HG03095 (cell line): ENCODE measurements at regions not wholly inside any gene's neighbourhood (a gene's known extent, or its start where the extent isn't known, plus 50 kb on each side); places are given as distances from the start of the nearest gene placed in this dataset.

Experiments used
- ATAC-seq: cut with Tn5 transposase; IDR thresholded peaks from one replicate; pipeline ENCODE4 v1.9.1; 2021; ENCODE audit warnings: moderate library complexity; ENCODE audit not compliant: unreplicated experiment

DNA sequence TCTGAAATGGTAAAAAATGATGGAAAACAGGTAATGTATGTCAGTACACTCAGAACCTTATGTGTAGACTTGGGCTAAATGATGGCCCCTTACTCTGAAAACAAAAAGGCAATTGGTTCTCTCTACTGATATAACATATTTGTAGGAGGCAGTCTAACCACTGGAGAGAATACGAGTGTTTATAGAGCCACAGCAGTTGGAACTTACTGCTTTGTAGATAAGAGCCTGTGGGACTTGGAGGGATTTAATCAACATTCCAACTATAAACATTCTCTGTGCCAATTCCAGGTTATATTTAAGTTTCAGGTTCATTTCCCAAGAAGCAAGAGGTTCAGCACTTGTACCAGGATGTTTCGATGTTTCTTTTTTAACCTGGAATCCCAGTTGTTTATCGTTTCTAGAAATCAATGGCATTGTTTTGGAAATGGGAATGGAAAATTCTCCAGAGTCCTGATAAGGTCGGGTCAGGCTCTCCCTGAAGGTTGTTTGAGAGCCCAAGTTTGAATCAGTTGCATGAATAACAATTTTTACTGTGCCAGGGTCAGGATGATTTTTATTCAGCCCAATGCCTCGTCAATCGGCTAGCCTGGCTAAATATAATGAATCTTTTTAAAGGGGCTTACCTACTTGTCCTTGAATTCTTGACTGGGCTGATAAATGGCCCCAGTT, 278.4 kb upstream of the FAM98A start:
- ATAC-seq, result no peak

DNA sequence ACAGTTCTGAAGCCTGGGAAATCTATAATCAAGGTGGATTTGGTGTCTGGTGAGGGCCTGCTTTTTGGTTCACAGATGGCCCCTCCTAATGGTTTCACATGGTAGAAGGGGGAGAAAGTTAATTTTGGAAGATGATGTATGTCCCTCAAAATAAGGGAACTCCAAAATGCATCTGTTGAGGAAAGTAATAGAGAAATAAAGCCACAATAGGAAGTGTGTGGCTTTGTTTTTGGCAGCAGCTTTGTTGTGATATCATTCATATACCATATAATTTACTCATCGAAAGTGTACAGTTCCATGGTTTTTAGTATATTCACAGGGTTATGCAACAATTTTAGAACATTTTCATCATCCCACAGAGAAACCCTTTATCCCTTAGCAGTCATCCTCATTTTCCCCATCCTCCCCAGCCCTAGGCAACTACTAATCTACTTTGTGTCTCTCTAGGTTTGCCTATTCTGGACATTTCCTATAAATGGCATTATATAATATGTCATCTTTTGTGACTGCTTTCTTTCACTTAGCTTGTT, 274.0 kb upstream of the FAM98A start:
- no peak for ATAC-seq

DNA sequence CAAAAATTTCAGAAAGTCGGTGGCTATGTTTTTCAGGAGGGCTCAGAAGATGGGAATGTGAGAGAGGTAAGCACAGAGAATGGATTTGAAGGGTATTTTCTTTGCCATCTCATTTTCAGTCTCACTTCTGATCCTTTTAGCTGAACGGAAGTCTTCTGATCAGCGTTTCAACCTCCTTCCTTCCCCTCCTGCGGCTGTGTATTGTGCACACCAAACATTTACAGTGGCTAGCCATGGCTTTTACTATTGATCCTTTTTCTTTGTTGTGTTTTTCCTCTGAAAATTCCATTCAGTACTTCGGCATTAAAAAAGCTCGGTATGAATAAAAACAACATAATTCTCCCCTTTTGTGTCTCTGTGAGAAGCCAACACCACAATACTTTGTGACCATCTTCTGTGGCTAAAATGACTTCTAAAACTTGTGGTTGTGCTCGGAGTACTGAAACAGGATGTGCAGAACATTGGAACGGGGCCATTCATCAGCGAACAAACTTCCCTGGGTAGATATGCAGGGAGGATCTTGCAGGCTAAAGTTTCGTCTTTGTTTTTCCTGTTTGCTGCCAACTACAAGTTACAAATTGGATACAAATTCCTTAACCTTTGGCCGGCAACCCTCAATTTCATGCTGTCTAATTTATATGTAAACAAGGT, 260.8 kb upstream of the FAM98A start:
- no peak for ATAC-seq

DNA sequence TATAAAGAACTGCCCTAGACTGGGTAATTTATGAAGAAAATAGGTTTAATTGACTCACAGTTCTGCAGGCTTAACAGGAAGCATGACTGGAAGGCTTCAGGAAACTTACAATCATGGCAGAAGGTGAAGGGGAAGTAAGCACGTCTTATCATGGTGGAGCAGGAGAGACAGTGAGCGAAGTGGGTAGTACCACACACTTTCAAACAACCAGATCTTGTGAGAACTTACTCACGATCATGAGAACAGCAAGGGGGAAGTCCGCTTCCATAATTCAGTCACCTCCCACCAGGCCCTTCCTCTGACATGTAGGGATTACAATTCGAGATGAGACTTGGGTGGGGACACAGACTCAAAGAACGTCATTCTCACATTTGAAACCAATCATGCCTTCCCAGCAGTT, 260.1 kb upstream of the FAM98A start:
- ATAC-seq, result no peak

DNA sequence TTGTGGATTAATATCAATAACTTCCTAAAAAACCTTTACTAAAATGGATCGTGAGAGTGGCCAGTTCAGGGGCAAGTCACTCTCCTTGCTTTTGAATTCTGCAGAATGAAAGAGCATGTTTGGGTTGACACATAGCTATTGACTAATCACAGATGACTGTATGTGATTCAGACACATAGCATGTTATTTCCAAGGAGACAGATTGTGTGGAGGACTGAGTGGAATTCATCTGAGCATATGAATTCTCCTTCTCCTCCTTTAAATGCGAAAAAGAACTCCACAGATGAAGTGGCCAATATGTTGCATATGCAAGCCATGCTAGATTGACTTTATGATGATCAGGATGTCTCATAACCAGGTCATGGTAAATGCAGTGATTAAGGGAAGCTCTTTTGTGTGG, 249.4 kb upstream of the FAM98A start:
- ATAC-seq, result no peak

DNA sequence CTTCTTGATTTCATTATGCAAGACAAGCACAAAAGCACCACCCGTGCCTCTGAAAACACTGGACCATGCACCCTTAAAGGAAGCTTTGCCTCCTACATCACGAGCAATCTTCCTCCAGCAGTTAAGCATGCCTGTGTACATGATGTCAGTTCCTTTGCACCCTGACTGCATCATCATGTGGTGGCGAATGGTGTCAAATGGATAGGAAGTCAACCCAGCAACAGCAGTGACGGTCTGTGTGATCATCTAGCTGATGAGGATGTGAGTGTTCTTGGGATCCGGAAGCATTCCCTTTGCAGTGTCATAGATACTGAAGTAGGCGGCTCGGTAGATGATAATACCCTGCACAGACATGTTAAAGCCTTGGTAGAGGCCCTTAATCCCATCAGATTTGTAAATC, 240.7 kb upstream of the FAM98A start:
- no peak for ATAC-seq

DNA sequence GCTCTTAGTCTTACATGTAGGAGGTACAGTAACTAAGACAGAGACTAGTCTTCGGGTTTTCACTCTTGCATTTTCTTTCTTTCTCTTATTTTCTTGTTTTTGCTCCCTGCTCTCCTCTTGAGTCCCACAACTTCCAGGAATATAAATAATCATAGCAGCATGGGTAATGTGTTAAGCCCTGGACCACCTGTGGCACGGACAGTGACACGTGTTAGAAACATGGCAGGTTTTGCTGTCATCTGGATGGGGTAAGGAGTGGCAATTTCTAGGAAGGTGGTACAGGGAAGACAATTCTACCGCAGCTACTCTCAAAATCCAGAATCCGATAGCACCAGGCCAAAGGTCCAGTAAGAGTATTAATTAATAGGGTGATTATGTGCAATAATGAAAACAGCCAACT, 237.5 kb upstream of the FAM98A start:
- no peak for ATAC-seq

DNA sequence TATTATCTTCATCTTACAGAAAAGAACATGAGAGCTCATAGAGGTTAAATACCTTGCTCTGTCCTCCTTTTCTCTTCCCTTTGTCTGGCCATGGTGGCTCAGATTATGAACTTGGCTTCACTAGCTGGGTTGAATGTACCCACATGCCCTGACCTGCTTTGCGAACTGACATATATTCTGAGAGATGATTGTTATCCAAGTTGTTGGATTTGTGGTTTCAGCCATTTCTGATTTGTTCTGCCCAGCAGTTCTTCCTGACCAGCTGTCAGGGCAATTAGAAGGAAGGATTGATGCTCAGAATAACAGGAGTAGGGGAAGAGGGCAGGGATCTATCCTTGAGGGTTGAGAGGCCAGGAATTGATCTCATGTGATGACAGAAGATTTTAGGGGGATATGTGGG, 236.8 kb upstream of the FAM98A start:
- ATAC-seq, result no peak

DNA sequence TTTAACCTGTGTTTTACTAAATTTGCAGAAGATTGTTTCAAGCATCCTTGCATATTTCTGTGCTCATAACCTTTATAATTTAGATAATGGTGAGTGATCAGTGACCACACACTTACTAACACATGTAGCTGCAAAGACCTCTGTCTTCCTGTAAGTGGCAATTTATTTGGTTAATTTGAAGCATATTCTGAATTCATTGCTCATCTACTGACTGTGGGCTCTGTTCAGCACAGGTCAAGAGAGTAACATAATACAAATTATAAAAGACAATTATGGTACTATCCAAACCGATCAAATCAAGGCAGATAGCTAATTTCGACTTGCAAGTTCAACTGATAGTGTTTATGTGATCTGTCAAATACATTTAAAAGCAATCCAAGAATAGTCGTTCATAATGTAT, 223.9 kb upstream of the FAM98A start:
- ATAC-seq, result no peak

DNA sequence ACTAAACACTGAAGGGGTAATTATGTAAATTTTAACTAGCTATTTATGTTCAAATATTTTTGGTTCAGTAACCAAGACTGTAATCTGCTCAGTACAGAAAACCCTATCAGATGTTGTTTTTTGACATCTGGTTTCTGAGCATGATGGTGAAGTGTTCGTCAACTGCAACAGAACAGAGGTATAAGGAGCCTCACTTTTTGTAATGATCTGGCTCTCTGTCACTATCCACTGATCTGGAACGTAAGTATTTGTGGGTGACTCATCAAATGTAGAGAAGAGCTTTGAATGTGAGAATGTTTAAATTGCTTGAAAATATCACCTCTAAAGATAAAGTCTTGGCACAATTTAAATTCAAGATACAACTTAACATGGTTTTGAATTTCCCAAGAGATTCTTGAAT, 213.6 kb upstream of the FAM98A start:
- ATAC-seq, result no peak

DNA sequence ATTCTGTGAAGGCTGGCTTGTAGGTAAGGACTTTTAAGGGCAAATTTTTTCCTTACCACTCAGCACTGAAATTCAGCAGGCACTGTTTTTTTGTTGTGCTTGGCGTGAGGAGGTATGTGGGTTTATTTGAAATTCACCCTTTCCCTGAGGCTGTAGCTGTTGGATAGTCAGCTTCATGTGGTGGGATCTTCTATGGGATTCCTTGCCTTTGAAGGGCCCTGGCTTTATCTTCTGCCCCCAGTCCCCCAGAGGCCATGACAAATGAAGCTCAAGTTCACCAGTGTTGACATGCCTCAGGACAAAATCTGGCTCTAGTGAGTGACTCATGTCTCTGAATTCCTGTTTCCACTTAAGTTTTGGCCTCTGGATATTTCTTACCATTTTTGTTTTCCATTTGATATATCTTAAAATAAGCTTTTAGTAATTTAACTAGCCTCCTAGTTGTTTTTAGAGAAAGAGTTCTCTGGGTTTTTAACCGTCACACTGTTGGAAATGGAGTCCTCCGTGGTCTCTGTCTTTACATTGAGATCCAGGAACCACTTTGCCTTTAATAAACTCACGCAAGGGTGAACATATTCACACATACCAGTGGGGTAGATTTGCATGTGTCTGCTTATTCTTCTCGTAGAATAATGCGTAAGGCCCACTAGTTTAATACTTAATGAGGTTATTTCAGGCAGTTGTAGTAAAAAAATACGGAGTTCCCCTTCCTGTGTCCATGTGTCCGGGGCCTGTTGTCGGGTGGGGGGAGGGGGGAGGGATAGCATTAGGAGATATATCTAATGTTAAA, 211.1 kb upstream of the FAM98A start:
- ATAC-seq, result no peak

DNA sequence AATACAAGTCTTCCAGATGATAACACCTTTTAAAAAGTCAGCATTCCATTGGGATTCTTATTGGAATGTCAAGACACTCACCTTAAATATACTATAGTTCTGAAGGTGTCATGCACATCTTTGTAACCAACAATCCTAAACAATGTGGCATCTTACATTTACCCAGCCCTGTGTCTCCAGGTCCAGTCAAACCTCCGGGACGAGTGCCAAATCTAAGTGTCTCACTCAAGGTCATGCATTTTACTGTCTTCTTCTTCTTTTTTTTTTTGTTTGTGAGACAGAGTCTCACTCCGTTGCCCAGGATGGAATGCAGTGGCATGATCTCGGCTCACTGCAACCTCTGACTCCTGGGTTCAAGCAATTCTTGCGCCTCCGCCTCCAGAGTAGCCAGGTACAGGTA, 206.9 kb upstream of the FAM98A start:
- no peak for ATAC-seq

DNA sequence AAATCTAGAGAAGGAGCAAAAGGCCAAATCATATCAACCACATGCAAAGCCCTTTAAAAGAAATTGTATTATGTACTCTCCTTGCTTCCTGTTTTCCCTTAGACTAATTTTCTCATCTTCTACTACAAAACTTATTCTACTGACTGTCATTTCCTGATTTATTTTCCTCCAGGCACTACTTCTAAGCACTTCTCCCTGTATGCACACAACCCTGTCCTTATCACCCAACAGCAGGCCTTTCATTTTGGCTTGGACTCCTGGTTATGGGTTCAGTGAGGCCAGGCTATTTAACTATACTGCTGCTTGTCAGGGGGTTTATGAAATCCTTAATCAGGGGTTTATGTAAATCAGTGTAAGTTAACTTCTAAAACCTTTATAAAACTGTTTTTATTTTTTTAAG, 205.1 kb upstream of the FAM98A start:
- no peak for ATAC-seq

DNA sequence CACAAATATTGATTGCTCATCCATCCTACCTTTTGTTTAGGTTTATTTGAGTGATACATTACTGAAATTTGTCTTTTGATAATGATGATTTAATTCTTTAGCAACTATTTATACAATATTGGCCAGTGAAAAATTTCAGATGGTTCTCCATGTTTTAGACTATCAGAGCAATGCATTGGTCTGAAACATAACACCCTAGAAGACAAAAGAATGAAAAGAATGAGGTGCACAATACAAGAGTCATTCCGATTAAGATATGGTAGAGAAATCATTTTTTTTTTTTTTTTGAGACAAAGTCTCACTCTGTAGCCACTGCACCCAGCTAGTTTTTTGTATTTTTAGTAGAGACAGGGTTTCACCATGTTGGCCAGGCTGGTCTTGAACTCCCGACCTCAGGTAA, 197.4 kb upstream of the FAM98A start:
- no peak for ATAC-seq

DNA sequence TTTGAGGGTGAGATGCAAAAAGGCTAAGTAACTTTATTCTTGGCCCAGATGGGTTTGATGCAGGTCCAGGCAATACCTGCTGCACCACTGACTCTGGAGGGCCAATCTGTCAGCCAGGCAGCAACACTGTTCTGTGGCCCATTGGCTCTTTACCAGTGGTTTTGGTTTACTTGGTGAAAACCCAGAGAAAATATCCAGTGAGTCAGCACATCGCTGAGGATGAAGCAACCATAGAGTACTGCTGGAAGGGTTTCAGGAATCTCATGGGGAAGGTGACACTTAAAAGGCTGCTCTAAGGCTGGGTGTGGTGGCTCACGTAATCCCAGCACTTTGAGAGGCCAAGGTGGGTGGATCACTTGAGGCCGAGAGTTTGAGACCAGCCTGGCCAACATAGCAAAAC, 192.5 kb upstream of the FAM98A start:
- no peak for ATAC-seq

DNA sequence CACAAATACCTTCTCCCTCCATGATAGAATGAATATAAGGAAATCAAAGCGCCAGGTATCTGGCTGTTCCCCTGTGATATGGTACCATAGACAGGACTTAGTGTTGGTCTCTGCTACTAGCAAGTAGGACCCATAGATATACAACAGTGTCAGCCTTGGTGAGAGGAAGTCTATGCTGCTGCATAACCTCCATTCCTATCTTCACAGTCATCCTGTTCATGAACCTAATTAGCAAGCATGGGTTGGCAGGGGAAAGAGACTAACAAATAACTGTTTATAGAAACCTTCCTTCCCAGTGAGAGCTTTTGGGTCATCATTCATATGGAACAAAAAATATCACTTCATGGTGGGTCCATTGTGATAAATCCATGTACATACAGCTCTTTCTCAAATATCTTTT, 188.9 kb upstream of the FAM98A start:
- ATAC-seq, result no peak

DNA sequence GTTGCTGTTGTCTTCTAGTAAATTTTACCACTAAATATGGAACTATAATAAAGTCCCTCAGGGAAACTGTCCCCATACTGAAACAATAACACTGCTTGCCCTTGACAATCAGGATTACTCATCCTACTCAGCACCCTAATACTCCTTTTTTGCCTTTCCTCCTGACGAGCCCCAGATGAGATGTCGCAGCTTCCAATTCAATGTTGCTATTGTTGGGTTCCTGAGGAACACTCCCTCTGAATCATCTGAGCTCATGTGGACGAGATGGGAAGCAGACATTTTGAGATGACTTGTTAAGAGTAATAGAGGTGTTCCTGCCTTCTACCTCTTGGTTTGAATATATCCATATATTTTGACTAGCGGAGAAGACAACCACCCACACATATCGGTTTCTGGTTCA, 187.8 kb upstream of the FAM98A start:
- no peak for ATAC-seq

DNA sequence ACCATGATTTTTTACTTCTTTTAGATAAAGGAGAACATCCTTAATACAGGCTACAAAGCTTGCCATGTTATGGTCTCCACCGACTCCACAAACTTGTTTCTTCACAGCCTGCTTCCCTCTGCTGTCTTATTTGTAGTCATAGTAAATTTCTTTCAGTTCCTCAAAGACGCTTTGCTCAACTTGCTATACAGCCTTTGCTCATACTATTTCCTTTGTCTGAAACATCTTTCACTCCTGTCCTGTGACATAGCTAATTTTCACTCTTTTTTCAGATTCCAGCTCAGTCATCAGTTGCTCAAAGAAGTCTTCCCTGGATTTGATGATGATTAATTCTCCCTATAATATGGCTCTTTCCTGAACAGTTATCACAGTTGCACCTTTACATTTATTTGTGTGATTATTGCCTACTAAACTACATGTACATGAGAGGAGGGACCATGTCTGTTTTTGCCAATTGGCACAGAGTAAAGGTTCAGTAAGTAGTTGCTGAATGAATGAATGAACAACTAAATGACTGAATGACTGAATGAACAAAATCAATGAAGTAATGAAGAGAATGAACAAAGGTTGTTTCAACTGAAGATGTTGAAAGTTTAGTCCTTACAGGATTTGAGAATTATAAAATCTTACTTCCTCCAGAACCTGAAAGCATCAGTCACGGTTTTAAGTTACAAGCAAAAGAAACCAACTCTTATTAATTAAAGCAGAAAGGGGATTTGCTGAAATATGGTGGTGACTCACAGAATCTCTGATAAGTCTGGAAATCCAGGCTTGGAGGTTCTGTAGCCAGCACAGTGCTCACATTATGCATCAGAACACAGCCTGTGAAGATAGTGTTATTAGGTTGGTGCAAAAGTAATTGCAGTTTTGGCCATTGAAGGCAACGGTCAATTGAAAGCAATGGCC, 186.4 kb upstream of the FAM98A start:
- ATAC-seq, result peak; percentile 93

DNA sequence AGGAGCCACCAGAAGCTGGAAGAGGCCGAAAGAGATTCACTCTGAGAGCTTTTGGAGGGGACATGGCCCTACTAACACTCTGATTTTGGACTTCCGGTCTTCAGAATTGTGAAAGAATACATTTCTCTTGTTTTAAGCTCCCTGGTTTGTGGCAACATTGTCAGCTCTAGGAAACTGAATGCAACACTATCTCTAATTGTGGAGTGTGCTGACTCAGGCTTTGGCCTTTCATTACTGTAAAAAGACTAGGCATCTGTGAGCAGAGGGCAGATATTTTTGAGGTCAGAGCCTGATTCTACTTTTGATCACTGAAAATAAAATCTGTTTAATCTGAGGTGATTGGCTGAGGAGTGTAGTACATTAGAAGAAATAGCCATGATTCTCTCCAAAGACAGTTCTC, 185.4 kb upstream of the FAM98A start:
- ATAC-seq, result peak; percentile 4

DNA sequence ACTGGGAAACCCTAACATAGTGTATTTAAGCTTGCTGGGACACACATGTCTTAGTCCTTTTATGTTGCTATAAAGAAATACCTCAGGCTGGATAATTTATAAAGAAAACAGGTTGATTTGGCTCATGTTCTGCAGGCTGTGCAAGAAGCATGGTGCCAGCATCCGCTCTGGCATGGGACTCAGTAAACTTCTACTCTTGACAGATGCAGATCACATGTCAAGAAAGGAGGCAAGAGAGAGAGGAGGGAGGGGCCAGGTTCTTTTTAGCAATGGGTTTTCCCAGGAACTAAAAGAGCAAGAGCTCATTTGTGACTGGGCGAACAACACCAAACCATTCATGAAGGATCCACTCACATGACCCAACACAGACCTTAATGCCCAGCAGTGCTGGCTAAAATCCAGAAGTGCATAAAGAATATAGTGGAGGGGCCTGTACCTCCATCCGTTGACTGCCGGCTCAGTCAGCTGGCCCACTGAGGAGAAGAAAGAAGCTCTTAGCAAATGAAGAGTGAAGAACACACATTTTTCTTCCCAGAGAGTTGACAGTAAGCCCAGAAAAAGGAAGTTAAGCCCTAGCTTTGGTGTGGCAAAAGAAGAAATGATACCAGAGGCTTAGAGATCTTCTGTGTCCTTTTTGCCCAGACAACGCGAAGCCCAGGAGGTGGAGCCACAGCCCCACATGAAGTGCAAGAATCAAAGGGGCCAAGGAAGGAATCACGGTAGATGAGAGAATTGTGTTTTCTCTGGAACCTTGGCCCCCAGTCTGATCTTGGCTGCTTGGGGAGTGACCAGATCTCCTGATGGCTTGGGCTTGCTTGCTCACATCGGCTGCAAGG, 183.5 kb upstream of the FAM98A start:
- no peak for ATAC-seq
